Neural progenitor cell (in vitro differentiated cells): ENCODE measurements at regions not wholly inside any gene's neighbourhood (a gene's known extent, or its start where the extent isn't known, plus 50 kb on each side); places are given as distances from the start of the nearest gene placed in this dataset.

Source experiments
- EZH2 ChIP-seq: fragments of 200-600 bp; sonication (generic); IDR thresholded peaks from 2 replicates; pipeline ENCODE4 v1.6.1; 2017; ENCODE audit warnings: antibody characterized with exemption, mild to moderate bottlenecking, moderate library complexity
- EZH2phosphoT487 ChIP-seq: fragments of 200-600 bp; sonication (generic); IDR thresholded peaks from 2 replicates; pipeline ENCODE4 v1.6.1; 2017; ENCODE audit warnings: antibody characterized with exemption
- TF ChIP-seq, protein P1 (sequence below): fragments of 200-600 bp; sonication (generic); IDR thresholded peaks from 2 replicates; pipeline ENCODE4 v1.5.1; 2017; ENCODE audit warnings: antibody characterized with exemption, mild to moderate bottlenecking

DNA sequence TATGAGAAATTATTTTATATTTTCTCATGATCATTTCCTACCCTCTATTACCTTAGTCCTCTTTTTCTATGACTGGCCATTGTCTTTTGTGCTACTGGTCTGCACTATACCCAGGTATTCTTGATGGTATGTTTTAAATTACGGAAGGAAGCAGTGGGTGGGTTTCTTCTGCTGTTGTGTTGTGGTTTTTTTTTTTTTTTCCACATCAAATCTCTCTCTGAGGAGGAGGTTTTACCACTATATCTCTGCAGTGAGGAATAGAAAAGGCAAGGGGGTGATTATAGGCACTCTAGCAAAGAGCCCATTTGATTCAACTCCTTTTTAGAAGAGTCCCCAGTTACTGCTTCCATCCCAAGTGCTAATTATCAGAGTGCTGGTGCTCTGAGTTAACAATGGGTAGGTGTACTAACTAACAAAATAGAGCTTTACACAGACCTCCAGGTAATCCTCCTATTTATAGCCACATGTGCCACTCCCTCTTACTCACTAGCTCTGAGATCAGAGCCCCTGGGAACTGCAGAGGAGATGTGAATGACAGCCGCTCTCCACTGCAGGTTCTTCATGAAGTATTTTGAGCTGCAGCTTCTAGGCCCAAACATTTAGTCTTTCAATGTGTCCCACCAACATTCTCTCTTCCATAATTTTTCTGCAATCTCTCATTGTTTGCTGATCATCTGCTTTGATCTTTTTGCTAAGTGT is 301.6 kb upstream of the GULP1 start:
- TF ChIP-seq, protein P1, sequence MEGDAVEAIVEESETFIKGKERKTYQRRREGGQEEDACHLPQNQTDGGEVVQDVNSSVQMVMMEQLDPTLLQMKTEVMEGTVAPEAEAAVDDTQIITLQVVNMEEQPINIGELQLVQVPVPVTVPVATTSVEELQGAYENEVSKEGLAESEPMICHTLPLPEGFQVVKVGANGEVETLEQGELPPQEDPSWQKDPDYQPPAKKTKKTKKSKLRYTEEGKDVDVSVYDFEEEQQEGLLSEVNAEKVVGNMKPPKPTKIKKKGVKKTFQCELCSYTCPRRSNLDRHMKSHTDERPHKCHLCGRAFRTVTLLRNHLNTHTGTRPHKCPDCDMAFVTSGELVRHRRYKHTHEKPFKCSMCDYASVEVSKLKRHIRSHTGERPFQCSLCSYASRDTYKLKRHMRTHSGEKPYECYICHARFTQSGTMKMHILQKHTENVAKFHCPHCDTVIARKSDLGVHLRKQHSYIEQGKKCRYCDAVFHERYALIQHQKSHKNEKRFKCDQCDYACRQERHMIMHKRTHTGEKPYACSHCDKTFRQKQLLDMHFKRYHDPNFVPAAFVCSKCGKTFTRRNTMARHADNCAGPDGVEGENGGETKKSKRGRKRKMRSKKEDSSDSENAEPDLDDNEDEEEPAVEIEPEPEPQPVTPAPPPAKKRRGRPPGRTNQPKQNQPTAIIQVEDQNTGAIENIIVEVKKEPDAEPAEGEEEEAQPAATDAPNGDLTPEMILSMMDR, result no peak
- TF ChIP-seq EZH2phosphoT487 (no peak), EZH2 (no peak)
